ENCODE measurements at regions not wholly inside any gene's neighbourhood (a gene's known extent, or its start where the extent isn't known, plus 50 kb on each side); places are given as distances from the start of the nearest gene placed in this dataset.
"Not testable (repeated sequence)": the region's sequence is repeated elsewhere in the genome, so short reads cannot be mapped to it uniquely, and the experiment has no call there.

- DNase-seq = not testable (repeated sequence)
These were observed 130.5 kb upstream of the ZNF469 start for GRCh38 chr16:88252057-88252794.

DNA sequence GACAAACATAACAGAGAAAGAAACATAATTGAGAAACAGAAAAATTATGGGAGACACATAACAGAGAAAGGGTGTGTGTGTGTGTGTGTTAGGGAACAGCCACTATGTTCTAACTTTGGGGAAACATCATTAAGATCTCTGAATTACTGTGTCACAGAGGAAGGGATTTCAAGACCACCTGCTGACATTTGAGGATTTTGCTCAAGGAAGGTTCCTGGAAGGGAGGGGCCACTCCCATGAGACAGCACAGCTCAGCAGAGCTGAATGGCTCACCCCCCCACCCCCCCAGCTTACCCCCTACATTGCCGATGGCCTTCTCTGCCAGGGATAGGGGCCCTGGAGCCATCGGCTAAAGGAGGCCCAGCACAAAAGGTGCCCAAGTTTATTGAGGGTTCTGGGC, 124.6 kb upstream of the ZNF469 start:
- not testable (repeated sequence) for DNase-seq

- not testable (repeated sequence) for DNase-seq
These were observed 123.8 kb upstream of the ZNF469 start for GRCh38 chr16:88258764-88259525.

- DNase-seq = not testable (repeated sequence)
These were observed 123.2 kb upstream of the ZNF469 start for GRCh38 chr16:88259538-88259937.

DNA sequence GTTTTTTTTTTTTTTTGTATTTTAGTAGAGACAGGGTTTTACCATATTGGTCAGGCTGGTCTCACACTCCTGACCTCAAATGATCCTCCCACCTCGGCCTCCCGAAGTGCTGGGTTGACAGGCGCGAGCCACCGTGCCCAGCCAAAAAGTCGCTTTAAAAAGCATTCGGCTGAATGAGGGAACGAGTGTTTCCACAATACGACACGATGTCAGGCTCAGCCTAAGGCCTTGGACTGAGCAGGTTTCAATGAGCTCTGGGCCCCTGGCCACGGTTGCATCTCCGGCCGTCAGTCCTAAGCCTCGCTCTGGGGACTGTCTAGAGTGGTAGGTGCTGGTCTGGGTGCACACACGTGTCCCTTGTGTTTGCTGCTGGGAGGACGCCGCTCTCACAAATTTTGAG, 122.6 kb upstream of the ZNF469 start:
- not testable (repeated sequence) for DNase-seq

DNA sequence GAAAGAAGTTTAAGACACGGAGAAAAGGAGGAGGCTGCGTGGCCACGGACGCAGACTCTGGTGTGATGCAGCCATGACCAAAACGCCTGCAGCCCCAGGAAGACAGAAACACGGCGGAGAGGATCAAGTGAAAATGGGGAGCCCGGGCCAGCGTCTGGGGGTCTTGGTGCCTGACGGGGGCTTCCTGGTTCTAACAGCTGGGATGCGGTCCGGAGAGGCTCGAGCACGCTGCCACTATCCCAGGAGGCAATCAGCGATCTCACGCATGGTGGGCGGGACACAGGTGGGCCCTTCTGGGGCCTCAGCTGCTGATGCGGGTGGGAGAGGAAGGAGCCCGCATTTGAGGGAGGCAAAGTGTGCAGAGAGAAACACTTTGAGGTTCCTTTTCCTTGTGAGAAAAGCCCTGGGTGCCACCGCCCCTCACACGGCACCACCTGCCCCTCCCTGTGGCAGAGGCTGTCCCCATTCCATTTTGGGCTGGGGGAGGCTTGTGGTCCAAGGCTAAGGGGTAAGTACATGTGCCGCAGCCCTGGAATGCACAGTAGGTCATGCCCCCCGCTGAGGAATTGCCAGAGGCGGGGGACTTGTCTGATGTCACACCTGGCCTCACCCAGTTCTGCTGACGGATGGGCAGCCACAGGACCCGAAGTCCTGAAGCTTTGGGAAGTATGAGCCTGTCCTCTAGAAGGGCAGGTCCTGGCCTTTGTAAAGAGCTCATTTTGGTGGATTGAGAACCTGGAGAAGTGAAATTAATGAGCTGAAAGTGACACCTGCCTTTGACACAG, 121.7 kb upstream of the ZNF469 start:
- DNase-seq = not testable (repeated sequence)

DNA sequence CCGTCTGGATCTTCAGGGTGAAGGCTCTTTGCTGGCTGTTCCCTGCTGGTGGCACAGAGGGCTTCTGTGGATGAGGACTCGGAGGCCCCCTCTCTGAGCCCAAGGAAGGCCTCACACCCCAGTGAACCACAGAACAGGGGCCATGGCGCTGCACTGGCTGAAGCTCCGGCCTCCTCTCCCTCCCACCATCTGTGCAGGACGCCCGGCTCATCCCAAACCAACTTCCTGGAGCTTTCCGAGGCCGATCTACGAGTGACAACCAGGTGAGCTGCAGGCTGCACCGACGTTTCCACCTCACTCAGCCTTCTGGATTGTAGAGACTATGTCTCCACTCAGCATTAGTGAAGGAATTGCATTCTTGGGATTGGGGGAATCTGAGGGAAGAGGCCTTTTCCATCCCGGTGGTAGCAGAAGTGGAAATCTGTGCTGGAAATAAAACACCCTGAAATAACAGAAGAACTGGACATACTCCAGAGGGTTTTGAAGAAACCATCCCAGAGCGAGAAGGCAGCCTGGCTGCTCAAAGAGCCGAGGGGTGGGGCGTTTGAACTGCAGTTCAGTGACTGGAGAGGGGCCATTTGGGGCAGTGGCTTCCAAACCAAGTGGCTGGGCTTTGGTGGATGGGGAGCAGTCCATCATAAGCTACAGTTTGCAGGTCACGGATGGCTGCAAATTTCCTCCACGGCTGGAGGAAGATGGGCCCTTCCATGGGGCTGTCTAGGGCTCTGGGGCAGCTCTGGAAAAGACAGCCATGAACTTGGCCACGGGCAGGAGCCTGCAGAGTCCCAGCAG, 120.7 kb upstream of the ZNF469 start:
- DNase-seq = not testable (repeated sequence)

GRCh38 chr16:88262858-88263563, 119.7 kb upstream of the ZNF469 start:
- not testable (repeated sequence) for DNase-seq

DNA sequence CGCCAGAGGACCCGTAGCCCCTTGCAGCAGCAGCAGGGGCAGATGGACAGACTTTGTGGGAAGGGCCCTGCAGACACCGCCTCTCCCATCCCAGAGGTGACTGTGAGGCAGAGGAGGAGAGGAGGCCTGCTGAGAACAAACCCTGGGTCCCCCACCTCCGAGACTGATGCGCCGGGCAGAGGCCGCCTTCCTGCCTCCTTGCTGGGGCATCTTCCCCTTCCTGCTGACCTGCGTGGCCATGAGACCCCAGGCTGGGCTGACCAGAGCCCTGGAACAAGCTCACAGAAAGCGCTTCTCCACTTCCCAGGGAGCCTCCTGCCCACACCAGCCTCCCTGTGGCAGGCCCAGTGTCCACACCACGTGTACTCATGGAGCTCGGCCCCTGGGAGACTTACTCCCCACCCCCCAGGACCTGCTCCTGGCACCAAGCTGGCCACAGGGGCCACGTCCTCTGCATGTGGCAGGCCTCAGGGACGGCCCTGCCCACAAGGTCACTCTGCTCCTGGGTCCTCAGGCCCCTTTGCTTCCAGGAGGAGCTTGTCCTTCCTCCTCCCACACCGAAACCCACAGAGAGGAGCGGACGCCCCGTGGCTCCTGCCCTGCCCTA, 119.0 kb upstream of the ZNF469 start:
- DNase-seq = not testable (repeated sequence)

DNA sequence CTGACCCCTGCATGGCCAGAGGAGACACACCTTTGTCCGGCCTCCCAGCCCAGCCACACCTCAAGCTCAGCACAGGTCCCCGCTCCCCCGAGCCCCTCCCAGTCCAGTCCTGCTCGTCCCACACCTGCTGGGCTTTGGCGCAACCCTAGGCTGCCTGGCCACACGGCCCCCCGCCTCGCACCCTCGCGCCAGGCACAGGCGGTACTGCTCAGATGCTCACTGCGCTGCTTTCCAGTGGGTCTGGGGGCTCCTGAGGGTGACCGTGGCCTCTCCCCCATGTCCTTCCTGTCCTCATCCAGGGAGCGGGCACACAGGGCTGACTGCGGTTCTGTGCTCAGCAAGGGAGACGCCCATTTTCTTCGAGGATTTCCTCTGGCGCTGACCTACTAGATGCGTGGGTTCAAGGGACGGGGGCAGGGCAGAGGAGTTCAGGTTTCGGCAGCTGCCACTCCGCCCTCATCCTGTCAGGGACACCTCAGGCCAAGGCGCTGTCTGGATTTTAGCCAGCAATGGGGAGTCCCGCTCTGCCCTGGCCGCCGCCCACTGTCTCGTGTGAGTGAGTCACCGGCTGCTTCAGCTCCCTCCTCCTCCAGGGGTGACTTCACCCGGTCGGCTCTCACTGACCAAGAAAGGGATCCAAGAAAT, 118.0 kb upstream of the ZNF469 start:
- peak; percentile 30 for DNase-seq

- DNase-seq = not testable (repeated sequence)
These were observed 117.3 kb upstream of the ZNF469 start for GRCh38 chr16:88265286-88265938.

DNA sequence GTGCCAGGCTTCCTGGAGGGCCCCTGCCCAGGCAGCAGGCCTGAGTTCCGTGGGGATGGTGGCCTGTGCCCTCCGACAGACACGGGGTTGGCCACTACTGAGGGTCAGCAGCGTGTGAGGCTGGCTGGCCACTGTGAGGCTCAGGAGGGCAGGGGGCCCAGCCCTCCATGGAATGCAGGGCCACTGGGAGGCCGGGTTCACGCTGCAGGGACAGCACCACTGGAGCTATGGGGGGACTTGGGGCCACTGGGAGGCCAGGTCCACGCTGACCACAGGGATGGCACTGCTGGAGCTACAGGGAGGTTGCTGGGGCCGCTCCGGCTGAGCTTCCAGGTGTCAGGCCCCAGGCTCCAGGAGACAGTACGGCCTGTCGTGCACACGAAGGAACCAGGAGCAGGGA, 116.7 kb upstream of the ZNF469 start:
- not testable (repeated sequence) for DNase-seq

DNA sequence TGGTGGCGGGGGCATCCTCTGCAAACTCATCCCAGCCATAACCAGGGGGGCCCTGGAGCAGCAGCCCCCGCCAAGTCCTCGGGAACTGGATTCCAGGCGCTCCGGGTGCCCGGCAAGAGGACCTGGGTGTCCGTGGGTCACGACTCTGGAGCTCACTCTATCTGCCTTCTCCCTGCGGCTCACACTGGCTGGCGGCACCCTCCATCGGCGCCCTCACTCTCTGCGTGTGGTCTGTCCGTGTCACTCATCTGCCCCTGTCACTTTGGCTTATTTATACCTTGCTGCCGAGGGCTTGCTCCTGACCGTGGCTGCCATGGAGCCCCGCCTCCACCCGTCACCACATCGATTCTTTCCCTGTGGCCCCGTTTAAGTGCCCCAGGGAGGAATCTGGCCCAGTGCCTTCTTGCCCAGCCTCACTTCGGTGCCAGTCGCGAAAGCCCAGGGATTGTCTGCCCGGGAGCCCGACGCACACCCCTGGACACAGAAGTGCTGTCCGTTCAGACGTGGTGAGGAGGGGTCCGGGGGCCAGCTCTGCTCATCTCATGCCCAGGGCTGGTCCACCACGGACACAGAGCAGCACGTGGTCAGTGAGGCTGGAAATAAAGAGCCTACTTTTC, 115.7 kb upstream of the ZNF469 start:
- DNase-seq = not testable (repeated sequence)

DNA sequence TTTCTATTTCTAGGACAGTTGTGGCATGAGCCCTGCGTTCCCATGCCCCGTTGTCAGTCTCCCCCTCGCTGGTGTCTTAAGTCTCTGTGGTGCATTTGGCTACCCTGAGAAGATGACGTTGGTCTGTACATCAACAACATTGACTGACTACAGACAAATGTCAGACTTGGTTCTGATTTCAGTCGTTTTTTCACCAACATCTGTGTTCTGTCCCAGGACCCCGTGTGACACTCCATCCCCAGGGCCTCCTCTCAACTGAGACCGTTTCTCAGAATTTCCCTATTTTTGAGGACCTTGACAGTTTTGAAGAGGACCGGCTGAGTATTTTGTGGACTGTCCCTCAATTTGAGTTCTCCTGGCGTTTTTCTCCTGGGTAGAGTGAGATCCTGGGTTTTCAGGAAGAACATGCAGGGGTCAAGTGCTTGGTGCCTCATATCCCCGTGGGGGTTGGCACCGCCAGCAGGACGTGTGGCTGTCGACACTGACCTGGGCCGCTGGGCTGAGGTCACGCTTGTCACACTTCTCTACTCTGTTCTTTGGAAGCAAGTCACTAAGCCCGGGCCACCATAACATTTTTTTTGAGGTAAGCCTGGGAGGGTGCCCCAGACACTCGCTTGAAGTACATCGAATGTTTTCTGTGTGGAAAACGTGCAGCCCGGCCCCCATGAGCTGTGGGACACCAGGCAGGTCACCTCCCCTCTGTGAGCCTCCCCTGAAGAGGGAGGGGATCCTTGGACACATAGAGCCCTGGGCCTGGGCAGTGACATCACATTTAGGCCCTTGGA, 114.4 kb upstream of the ZNF469 start:
- not testable (repeated sequence) for DNase-seq

GRCh38 chr16:88270171-88270790, 112.5 kb upstream of the ZNF469 start:
- DNase-seq = not testable (repeated sequence)

DNA sequence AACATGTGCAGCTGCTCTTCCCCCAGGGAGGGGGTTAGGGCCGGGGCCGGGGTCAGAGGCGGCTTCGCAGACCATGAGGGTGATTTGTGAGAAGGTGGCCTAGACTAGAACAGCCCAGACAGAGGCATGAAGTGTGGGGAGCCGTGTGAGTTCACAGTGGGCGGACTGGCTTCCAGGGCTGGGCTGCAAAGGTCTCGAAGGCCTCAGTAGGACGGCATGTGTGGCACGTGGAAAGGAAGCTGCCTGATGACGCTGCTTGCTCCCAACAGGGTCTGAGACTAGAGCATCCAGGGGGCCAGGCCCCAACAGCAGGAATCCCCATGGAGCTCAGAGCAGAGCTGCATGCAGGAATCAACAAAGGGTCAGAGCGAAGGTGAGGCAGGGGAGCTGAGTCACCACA, 111.5 kb upstream of the ZNF469 start:
- not testable (repeated sequence) for DNase-seq

GRCh38 chr16:88271776-88272175, 111.0 kb upstream of the ZNF469 start:
- DNase-seq = not testable (repeated sequence)

GRCh38 chr16:88272437-88272836, 110.3 kb upstream of the ZNF469 start:
- not testable (repeated sequence) for DNase-seq
